AG10803 (cell line): ENCODE measurements at regions not wholly inside any gene's neighbourhood (a gene's known extent, or its start where the extent isn't known, plus 50 kb on each side); places are given as distances from the start of the nearest gene placed in this dataset.

Experiments used
- DNase-seq: peaks from one replicate; pipeline ENCODE4 v3.0.0; 2010; ENCODE audit warnings: low read depth
- H3K4me3 ChIP-seq: 2 replicates; pipeline ENCODE4 v1.5.1; 2011; ENCODE audit warnings: mild to moderate bottlenecking, low read length, control low read depth
- CTCF ChIP-seq: conservative IDR thresholded peaks from 2 replicates; pipeline ENCODE4 v1.5.1; 2011; ENCODE audit warnings: mild to moderate bottlenecking, low read length, control low read depth, inconsistent platforms

- no peak for TF ChIP-seq CTCF
- no peak overlapping the region for H3K4me3 ChIP-seq
- DNase-seq: peak; percentile 1
These were observed 1398.0 kb upstream of the NXPH2 start for GRCh38 chr2:140178234-140178633.

GRCh38 chr2:140177086-140177485 lies 1396.9 kb upstream of the NXPH2 start:
- no peak overlapping the region for H3K4me3 ChIP-seq
- TF ChIP-seq CTCF: no peak
- no peak for DNase-seq

GRCh38 chr2:140173790-140174189 lies 1393.6 kb upstream of the NXPH2 start:
- DNase-seq: no peak
- no peak overlapping the region for H3K4me3 ChIP-seq
- no peak for TF ChIP-seq CTCF

- TF ChIP-seq CTCF: no peak
- no peak for DNase-seq
- H3K4me3 ChIP-seq: no peak overlapping the region
These were observed 1384.3 kb upstream of the NXPH2 start for GRCh38 chr2:140164449-140164848.

- TF ChIP-seq CTCF: no peak
- DNase-seq: no peak
- H3K4me3 ChIP-seq: no peak overlapping the region
These were observed 1378.1 kb upstream of the NXPH2 start for GRCh38 chr2:140158259-140158658.

- no peak overlapping the region for H3K4me3 ChIP-seq
- DNase-seq: no peak
- no peak for TF ChIP-seq CTCF
These were observed 1377.6 kb upstream of the NXPH2 start for GRCh38 chr2:140157816-140158215.

- DNase-seq: no peak
- TF ChIP-seq CTCF: no peak
- H3K4me3 ChIP-seq: no peak overlapping the region
These were observed 1374.5 kb upstream of the NXPH2 start for GRCh38 chr2:140154706-140155105.
